CD4-positive, alpha-beta T cell treated with Interleukin-17A for 1 hour (primary cell): ENCODE measurements at regions not wholly inside any gene's neighbourhood (a gene's known extent, or its start where the extent isn't known, plus 50 kb on each side); places are given as distances from the start of the nearest gene placed in this dataset.
"Not testable (repeated sequence)": the region's sequence is repeated elsewhere in the genome, so short reads cannot be mapped to it uniquely, and the experiment has no call there.

ENCODE experiments used
- DNase-seq: peaks from one replicate; pipeline ENCODE4 v3.0.0-alpha.2; 2020

DNA sequence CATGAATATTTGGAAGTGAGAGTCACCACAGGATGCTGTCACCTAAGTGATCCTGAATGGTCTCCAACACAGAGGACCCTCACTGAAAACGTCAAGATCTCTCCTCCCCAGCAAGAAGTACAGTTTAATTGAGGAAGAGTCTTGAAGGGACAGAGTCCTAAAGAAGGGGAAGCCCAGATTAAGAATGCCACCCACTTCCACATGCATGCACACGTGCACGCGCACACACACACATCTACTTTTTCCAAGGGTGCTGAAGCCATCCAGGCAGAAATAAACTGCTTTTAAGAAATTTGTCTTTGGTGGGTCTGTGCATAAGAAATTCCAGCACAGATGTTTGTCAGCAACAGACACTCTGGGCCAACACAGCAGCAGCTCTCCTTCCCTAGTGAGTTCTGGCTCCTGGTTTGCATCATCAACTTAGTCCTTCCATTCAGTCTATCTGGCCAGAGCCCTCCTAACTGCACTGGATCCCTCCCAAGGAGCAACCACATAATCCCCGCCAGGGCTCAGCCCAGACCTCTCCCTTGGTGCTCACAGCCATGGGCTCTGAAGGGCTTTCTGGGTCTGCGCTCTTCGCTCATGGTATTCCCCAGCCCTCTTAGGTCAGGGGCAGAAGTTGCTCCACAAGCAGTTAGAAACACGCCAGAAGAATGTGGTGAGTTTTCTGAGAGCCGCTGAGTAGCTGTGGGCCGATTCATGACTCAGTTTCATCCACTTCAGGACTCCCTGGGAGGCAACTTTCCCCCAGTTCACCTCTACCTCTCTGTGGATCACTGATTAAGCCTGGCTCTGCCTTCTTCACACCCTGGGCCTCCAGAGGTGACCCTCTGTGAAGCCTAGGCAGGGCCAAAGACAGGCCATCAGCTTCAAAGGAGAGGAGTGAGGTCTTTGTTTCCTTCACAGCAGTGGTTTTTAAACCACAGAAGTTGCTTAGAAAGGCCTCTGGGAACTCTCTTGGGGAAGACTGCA, 132.6 kb upstream of the LIPC start:
- DNase-seq = no peak

DNA sequence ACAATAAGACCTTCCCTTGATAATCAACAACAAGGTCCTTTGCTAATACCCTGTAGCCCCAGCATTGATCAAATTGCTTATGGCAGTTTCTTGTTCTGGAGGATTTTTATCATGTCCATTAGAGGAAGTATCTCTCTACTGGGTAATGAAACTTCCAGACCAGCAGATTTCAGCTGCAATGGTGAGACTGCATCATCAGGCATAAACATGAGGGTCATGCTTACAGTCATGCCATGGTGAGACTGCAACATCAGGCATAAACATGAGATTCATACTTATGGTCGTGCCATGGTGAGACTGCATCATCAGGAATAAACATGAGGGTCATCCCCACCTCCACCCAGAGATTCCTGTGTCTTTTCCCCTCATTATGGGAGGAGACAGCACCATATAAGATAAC, 129.0 kb upstream of the LIPC start:
- no peak for DNase-seq

DNA sequence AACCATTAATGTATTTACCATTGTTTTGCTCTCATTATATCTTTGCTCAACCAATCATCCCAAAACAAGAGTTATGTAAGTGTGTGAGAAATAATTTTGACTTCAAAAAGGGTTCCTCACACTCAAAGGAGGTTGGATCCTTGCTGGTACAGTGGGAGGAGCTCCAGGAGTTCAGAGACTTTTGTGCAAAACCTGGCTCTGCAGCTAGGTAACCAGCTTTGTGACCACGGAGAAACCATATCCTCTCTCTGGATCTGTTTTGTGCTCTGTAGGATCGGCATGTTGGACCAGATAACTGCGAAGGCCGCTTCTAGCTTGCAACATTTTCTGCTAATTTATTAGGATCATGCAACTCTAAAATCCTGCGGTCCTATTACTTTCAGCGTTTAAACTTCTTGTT, 128.6 kb upstream of the LIPC start:
- DNase-seq = no peak

DNA sequence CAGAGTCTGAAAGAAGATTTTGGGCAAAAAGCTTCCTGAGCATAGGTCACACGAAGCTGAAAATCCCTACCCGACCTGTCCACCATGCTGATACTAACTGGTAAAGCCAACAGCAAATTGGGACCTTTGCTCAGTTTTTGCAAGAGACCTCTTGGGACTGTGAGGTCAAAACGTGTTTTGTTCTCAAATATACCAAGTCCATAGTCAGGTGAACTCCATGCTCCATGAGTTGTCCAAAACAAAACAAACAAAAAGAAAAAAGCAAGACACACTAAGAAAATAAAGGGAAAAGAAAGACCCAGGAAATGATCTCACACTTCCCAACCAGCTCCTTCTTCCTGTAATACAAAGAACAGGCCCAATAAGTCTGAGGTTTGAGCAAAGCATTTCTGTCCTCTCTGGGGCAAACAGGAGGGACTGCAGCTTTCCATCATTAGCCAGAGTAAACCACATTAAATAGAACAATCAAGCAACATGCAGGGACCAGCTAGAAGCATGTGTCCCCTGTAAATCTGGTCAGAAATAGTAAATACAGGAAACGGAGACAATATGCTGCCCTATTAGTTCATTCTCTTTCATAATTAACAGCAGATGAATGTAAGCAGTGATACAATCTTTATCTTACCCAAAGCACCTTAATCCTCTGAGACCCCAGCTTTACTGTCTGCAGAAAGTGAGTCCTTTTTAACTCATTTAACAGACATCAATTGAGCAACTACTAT, 125.0 kb upstream of the LIPC start:
- no peak for DNase-seq

DNA sequence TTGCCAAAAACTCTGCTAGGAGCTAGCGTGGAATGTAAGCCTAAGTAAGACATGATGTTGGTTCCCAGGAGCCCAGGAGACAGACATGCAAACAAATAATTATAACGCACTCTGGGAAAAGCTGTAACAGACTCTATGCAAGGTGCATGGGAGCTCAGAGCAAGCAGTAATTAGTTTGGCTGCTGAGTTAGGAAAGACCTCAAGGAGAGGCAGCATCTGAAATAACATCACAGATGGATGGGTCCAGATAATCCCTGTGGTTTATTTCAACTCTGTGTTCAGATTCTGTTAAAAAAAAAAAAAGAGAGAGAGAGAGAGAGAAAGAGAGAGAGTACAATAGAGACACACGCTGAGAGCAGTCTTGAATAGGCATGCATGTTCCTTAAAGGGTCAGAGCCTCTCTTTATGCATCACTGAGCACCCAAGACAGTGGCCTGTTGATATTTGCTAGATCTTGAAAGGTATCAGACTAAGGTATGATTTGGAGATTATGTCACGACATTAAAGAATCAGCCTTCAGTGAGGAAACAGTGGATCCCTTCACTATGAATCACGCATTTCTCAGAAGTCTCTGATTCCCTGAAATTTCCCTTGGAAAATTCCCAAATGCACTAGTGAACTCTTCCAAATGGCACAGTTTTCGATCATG, 124.4 kb upstream of the LIPC start:
- no peak for DNase-seq

DNA sequence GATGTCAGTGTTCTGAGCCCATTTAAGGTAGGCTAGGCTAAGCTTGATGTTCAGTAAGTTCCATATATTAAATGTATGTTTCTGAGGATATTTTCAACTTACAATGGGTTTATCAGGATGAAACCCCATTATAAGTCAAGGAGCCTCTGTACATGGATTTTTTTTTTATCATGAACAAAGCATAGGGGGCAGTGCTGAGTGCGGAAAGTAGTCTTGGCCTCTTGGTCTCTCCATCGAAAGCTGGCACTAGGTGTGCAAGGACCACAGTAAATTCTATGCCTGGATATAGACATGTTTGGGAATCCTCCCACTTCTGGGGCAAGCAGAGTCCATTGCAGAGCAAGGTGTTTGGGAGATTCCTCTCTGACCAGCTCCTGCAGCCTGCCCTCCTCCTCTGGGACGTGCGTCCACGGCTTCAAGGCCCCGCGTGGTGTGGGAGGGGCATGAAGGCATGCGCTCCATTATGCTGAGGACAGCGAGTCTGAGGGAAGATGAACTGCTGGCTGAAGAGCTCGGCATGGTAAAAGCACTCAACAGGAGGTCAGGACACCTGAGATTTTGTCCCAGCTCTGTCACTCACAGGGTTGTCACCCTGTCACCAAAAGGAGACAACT, 122.9 kb upstream of the LIPC start:
- DNase-seq = no peak

DNA sequence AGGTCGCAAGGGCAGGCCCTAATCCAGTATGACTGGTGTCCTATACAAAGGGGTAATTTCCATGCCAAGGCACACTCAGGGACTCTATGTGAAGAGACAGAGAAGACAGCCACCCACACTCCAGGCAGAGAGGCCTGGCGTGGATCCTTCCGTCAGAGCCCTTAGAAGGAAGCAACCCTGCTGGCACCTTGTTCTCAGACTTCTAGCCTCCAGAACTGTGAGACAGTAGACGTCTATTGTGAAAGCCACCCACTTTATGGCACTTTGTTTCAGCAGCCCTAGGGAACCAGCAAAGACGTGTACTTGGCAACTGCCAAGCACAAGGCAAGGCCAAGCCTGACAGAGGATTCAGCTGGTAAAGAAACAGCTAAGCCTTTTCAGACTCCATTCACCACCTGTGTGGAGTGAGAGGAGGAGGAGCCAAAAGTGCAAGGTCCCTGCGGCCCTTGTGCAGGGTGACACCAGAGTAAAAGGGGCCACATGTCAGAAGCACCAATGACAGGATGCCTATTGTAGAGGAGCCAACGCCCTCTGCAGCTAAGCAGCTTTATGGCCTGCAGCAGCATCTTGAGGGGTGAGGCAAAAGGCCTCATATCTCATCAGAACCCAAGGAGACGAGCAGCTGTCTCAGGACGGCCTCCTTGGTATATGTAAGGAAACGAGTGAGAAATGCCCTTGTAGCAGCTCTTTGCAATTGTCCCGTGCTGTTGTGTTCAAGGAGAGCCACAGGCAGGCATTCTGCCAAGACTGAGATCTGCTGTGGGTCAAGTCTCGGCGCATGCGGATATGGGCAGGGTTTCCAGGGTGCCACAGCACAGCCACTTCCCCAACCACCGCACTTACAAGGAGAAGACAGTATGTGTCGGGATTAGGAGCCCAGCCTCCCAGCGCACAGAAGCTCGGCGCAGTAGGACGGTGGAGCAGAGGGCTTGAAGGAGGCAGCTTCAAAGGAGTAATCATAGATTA, 121.5 kb upstream of the LIPC start:
- no peak for DNase-seq

DNA sequence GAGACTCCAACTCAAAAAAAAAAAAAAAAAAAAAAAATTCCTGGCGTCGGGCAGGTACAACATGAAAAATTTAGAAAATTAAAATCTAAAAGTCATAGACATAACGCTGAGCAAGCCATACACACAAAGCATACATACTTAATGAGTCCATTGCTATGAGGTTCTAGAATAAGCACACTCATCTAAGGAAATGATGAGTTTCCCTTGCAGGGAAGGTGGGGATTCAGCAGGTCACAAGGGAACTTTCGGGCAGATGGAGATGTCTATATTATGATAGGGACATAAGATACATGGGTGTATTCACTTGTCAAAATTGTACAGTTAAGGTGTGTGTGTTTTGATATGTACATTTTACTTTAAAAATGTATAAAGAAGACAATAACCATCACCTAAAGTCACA, 120.2 kb upstream of the LIPC start:
- no peak for DNase-seq

DNA sequence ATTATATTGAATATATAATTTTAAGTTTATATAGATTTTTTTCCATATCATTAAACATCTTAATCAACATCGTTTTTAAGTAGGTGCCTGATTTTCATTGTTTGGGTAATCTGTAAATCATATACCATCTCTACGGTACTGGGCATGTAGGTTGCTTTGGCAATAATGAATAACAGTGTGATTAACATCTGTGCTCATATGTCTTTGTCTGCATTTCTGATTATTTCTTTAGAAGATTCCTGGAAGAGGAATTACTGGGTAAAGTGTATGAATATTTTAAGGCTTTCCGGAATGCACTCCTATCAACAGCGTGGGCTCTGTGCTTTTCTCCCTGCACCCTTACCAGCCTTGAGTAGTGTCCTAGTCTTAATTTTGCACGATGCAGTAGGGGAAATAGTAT, 119.8 kb upstream of the LIPC start:
- no peak for DNase-seq

DNA sequence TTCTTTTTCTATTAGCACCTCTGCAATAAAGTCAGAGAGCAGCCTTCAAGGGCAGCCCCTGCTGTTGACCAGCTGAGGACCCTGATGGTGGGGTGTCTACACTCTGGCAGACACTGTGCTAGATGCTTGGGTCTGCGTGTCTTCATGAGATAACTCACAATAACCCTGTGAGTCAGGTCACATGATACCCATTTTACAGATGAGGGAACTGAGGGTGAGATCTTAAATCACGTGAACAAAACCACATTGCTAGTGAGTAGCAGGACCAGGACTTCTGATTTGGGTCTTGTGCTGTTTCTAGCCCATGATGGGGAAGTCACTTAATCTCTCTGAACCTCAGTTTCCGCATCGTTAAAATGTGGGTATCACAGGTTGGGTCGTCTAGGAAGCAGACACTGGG, 118.5 kb upstream of the LIPC start:
- peak; percentile 27 for DNase-seq

DNA sequence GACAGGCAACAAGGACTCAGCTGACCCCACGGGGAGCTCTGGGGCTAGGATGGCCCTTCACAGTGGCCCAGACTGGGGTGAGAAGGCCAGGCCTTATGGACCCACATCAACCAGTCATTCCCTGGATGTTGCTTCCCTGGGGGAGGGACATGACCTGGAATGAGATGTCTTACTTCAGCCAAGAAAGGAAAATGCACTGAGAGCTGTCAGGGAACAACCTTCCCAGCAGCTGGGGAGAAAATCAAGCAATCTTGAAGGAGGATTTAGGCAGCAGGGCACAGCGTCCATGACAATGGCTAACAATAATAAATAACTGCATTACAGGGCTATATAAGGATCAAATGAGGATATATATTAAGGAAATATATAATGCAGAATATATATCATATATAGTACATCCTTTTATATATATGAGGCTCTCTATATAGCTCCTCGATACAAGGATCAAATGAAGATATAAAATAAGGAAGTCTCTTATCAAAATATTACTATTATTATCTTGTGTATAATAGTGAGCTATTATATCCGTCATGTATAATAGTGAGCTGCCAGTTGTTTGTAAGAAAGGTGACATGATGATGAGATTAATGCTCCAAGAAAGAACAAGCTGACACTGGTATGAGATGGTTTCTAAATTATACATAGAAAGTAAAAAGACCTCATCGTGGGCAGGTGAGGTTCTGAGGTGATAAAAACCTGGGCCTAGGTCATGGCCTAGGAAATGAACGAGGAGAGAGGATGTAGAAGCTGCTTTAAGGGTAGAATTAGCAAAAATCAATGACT, 117.8 kb upstream of the LIPC start:
- DNase-seq = no peak

DNA sequence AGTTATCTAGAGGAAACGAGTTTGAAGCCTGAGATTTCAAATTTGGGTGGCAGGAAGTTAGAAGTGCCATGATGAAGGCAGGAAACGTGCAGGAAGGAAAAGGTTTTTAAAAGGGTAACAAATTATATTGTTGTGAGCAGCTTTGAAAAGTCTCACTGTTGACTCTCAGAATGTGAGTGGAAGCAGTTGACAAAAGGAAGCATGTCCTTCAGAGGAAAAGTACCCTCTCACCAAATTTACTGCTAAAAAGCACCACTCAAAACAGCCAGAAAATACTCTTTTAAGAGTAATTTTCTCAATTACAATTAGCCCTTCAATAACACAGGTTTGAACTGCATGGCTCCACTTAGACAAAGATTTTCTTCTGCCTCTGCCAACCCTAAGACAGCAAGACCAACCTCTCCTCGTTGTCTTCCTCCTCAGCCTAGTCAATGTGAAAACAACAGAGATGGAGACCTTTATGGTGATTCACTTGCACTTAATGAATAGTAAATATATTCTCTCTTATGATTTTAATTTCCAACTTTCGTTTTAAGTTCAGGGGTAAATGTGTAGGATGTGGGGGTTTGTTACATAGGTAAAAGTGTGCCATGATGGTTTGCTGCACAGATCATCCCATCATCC, 117.1 kb upstream of the LIPC start:
- peak; percentile 36 for DNase-seq

DNA sequence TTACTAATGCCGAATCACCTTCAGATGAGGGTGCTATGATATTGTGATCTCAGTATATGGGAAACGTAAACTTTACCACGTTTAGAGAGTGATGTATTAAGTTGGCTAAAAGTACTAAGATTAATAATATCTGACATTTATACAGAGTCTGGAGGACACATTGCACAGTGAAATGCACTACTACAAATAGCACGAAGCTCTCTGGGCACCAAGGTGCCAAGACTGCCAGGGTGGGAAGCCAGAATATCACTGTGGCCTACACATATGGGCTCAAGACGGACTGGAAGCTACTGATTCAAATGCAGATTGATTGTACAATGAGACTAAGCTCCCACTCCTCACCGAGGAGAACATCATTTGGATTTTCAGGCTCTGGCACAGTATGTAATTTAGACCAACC, 113.3 kb upstream of the LIPC start:
- DNase-seq = no peak

DNA sequence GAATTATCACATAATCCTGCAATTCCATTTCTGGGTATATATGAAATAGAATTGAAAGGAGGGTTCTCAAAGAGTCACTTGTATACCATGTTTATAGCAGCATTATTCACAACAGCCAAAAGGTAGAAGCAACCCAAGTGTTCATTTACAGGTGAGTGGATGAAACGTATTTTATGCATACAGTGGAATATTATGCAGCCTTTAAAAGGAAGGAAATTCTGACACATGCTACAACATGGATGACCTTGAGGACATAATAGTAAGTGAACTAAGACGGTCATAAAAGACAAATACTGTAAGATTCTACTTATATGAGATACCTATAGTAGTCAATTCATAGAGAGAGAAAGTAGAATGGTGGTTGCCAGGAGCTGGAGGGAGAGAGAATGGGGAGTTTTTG, 110.8 kb upstream of the LIPC start:
- DNase-seq = no peak

DNA sequence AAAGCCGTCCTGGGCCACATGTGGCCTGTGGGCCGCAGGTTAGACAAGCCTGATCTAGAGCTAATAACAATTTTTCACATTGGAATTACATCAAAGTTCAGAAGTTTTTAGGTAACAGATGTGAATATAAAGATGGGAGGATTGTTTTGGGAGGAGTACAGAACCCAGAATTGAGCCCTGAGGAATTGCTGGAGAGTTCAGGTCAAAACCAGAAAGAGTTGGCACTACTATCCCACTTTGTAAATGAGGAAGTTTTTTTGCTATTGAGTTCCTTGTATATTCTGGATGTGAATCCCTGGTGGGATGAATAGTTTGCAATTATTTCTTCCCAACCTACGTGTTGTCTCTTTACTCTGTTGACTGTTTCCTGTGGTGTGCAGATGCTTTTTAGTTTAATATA, 109.5 kb upstream of the LIPC start:
- no peak for DNase-seq

DNA sequence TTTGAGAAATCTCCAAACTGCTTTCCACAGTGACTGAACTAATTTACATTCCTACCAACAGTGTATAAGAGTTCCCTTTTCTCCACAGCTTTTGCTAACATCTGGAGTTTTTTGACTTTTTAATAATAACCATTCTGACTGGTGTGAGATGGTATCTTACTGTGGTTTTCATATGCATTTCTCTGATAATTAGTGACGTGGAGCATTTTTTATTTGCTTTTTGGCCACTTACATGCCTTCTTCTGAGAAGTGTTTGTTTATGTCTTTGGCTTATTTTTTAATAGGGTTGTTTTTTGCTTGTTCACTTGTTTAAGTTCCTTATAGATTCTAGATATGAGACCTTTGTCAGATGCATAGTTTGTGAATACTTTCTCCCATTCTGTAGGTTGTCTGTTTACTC, 108.5 kb upstream of the LIPC start:
- DNase-seq = not testable (repeated sequence)

DNA sequence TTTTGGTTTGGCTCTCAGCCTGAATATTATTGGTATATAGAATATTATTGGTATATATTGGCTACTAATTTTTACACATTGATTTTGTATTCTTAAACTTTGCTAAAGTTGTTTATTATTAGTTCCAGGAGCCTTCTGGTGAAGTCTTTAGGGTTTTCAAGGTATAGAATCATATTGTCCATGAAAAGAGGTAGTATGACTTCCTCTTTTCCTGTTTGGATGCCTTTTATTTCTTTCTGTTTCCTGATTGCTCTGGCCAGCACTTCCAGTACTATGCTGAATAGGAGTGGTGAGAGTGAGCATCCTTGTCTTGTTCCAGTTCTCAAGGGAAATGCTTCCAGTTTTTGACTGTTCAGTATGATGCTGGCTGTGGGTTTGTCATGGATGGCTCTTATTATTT, 107.3 kb upstream of the LIPC start:
- DNase-seq = no peak

DNA sequence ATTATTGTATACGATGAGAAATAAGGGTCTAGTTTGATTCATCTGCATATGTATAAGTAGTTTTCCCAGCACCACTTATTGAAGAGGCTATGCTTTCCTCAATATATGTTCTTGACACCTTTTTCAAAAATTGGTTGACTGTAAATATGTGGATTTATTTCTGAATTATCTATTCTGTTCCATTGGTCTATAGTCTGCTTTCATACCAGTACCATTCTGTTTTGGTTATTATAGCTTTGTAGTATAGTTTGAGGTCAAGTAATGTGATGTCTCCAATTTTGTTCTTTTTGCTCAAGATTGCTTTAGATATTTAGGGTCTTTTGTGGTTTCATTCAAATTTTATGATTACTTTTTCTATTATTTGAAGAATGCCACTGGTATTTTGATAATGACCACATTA, 103.8 kb upstream of the LIPC start:
- no peak for DNase-seq

DNA sequence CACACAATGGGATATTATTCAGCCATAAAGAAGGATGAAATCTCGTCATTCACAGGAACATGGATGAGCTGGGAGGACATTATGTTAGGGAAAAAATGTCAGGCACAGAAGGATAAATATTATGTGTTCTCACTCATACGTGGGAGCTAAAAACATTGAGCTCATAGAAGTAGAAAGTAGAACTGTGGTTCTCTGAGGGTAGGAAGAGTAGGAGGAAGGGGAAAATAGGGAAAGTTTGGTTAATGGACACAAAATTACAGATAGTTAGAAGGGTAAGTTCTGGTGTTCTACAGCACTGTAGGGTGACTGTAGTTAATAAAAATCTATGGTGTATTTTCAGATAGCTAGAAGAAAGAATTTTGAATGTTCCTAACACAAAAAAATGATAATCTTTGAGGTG, 102.6 kb upstream of the LIPC start:
- no peak for DNase-seq

DNA sequence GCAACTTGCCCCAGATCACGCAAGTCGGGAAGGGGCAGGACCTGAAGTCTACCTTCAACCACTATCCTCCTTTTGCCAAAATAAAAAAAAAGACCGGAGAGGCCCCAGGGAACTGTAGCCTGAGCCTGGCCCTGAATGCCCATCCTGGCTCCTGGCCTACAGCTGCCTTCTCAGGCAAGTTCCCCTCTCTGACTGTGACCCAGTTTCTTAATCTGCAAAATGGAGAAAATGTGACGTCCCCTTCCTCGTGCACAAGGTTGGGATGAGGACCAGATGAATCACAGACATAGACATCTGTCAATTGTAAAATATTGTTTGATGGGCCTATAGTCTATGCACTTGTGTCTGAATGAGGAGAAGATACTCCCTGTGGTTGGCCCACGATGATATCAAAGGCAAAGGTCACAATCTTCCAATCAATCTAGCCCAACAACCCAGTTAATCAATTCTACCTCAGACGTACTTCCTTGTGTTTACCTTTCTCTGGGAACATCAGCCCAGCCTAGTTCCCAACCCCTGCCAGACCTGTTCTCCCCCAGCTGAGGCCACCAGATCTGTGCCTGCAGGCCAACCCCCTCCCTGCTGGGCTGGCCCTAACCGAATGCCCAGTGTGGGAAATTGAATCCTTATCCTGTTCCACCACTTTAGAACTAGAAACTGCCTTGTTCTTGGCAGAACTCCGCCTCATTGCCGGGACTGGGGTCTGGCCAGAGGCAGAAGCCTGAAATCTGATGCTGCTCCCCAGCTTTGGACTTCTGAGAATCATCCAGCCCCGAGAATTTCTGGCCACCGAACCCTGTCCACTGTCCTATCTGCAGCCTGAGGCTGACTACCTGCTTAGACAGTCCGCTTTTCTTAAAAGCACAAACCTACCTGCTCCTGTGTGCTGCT, 101.8 kb upstream of the LIPC start:
- DNase-seq = no peak
